Osteocyte (in vitro differentiated cells): ENCODE measurements at regions not wholly inside any gene's neighbourhood (a gene's known extent, or its start where the extent isn't known, plus 50 kb on each side); places are given as distances from the start of the nearest gene placed in this dataset.

Experiments
- DNase-seq: peaks from one replicate; pipeline ENCODE4 v3.0.0; 2021; ENCODE audit warnings: mixed read lengths; ENCODE audit not compliant: unreplicated experiment; ENCODE audit errors: extremely low spot score
- H3K27ac Mint-ChIP-seq: one replicate; pipeline ENCODE4 v1.8.0; 2021; ENCODE audit warnings: mild to moderate bottlenecking, mixed read lengths; ENCODE audit not compliant: unreplicated experiment
- H3K27me3 Mint-ChIP-seq: one replicate; pipeline ENCODE4 v1.8.0; 2021; ENCODE audit warnings: mixed read lengths; ENCODE audit not compliant: unreplicated experiment
- H3K36me3 Mint-ChIP-seq: one replicate; pipeline ENCODE4 v1.8.0; 2021; ENCODE audit warnings: mixed read lengths; ENCODE audit not compliant: unreplicated experiment
- H3K4me1 Mint-ChIP-seq: one replicate; pipeline ENCODE4 v1.8.0; 2021; ENCODE audit warnings: mixed read lengths; ENCODE audit not compliant: unreplicated experiment
- H3K4me3 Mint-ChIP-seq: one replicate; pipeline ENCODE4 v1.8.0; 2021; ENCODE audit warnings: mild to moderate bottlenecking, moderate library complexity, mixed read lengths; ENCODE audit not compliant: unreplicated experiment
- H3K9me3 Mint-ChIP-seq: one replicate; pipeline ENCODE4 v1.8.0; 2021; ENCODE audit warnings: mixed read lengths; ENCODE audit not compliant: unreplicated experiment
- CTCF ChIP-seq: fragments of 200-600 bp; sonication (generic); IDR thresholded peaks from 2 replicates; pipeline ENCODE4 v1.5.0; 2021; ENCODE audit warnings: antibody characterized with exemption, mild to moderate bottlenecking, moderate library complexity

GRCh38 chr1:106768501-106768900 is 288.0 kb upstream of the PRMT6 start:
- no peaks in the 10 kb centered on the region for H3K36me3 Mint-ChIP-seq
- TF ChIP-seq CTCF: no peak
- no peaks in the 10 kb centered on the region for H3K27me3 Mint-ChIP-seq
- H3K27ac Mint-ChIP-seq: no peak overlapping the region
- peaks cover 6% of the 10 kb centered on the region for H3K9me3 Mint-ChIP-seq
- no peak for DNase-seq
- no peak overlapping the region for H3K4me3 Mint-ChIP-seq
- H3K4me1 Mint-ChIP-seq: no peaks in the 10 kb centered on the region

- no peak overlapping the region for H3K27ac Mint-ChIP-seq
- no peak overlapping the region for H3K4me3 Mint-ChIP-seq
- no peak for DNase-seq
- no peaks in the 10 kb centered on the region for H3K27me3 Mint-ChIP-seq
- H3K36me3 Mint-ChIP-seq: no peaks in the 10 kb centered on the region
- no peak for TF ChIP-seq CTCF
- no peaks in the 10 kb centered on the region for H3K4me1 Mint-ChIP-seq
- H3K9me3 Mint-ChIP-seq: peaks cover 28% of the 10 kb centered on the region
Observed at GRCh38 chr1:106773206-106773605, 283.3 kb upstream of the PRMT6 start.

GRCh38 chr1:106780066-106780465 is 276.4 kb upstream of the PRMT6 start:
- Mint-ChIP-seq H3K9me3 (peaks cover 35% of the 10 kb centered on the region), H3K36me3 (no peaks in the 10 kb centered on the region), H3K27ac (no peak overlapping the region), H3K4me3 (no peak overlapping the region), H3K4me1 (no peaks in the 10 kb centered on the region), H3K27me3 (no peaks in the 10 kb centered on the region)
- no peak for TF ChIP-seq CTCF
- DNase-seq: no peak

- Mint-ChIP-seq H3K27me3 (no peaks in the 10 kb centered on the region), H3K4me3 (no peak overlapping the region), H3K27ac (no peak overlapping the region), H3K36me3 (no peaks in the 10 kb centered on the region), H3K9me3 (peaks cover 33% of the 10 kb centered on the region), H3K4me1 (no peaks in the 10 kb centered on the region)
- DNase-seq: no peak
- no peak for TF ChIP-seq CTCF
Observed at GRCh38 chr1:106780806-106781569, 275.5 kb upstream of the PRMT6 start.

- no peaks in the 10 kb centered on the region for H3K4me1 Mint-ChIP-seq
- H3K4me3 Mint-ChIP-seq: no peak overlapping the region
- no peak overlapping the region for H3K27ac Mint-ChIP-seq
- no peaks in the 10 kb centered on the region for H3K27me3 Mint-ChIP-seq
- no peaks in the 10 kb centered on the region for H3K36me3 Mint-ChIP-seq
- peaks cover 18% of the 10 kb centered on the region for H3K9me3 Mint-ChIP-seq
- no peak for TF ChIP-seq CTCF
- DNase-seq: no peak
Observed at GRCh38 chr1:106785176-106785575, 271.3 kb upstream of the PRMT6 start.
